ENCODE measurements at regions not wholly inside any gene's neighbourhood (a gene's known extent, or its start where the extent isn't known, plus 50 kb on each side); places are given as distances from the start of the nearest gene placed in this dataset.
"Not testable (repeated sequence)": the region's sequence is repeated elsewhere in the genome, so short reads cannot be mapped to it uniquely, and the experiment has no call there.

DNA sequence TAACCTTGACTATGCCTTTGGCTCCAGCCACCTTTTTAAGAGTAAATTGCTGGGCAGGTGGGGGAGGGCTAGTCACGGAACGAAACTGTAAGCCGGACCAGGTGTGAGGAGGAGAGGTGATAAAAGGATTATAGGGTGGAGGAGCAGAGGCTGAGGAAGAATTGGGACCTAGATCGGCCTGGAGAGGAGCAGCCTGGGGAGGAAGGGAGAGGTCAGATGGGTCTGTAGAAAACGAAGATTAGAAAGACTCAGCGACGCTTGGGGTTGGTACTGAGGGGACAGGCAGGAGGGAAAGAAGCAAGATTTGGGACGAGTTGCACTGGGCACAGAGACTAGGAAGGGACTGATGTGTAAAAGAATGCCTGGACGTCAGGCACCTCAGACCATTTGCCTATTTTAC lies 87.2 kb upstream of the MAP3K7 start:
- TF ChIP-seq, protein P1, sequence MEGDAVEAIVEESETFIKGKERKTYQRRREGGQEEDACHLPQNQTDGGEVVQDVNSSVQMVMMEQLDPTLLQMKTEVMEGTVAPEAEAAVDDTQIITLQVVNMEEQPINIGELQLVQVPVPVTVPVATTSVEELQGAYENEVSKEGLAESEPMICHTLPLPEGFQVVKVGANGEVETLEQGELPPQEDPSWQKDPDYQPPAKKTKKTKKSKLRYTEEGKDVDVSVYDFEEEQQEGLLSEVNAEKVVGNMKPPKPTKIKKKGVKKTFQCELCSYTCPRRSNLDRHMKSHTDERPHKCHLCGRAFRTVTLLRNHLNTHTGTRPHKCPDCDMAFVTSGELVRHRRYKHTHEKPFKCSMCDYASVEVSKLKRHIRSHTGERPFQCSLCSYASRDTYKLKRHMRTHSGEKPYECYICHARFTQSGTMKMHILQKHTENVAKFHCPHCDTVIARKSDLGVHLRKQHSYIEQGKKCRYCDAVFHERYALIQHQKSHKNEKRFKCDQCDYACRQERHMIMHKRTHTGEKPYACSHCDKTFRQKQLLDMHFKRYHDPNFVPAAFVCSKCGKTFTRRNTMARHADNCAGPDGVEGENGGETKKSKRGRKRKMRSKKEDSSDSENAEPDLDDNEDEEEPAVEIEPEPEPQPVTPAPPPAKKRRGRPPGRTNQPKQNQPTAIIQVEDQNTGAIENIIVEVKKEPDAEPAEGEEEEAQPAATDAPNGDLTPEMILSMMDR (IDR thresholded peaks at IDR 0.05) = not testable (repeated sequence)
- not testable (repeated sequence) for TF ChIP-seq POLR2A (IDR thresholded peaks at IDR 0.05)

Measured in thyroid gland (tissue), 4 donors.